ENCODE measurements at regions not wholly inside any gene's neighbourhood (a gene's known extent, or its start where the extent isn't known, plus 50 kb on each side); places are given as distances from the start of the nearest gene placed in this dataset.

DNA sequence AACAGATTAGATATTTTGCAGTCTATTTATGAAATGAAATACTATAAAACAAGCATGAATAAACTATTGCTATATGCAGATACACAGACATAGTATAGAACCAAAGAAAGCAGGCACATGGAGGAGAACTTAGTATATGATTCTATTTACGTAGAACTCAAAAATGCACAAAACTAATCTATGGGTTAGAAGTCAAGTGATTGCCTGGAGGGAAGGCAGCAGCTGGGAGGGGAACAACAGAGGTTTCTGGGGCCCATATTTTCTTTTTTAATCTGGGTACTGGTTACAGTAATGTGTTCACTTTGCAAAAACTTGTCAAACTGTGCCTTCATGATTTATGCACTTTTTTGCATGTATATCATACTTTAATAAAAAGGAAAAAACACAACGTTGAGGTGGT, 202.0 kb downstream of the BCAT1 start:
- TF ChIP-seq, protein P1, sequence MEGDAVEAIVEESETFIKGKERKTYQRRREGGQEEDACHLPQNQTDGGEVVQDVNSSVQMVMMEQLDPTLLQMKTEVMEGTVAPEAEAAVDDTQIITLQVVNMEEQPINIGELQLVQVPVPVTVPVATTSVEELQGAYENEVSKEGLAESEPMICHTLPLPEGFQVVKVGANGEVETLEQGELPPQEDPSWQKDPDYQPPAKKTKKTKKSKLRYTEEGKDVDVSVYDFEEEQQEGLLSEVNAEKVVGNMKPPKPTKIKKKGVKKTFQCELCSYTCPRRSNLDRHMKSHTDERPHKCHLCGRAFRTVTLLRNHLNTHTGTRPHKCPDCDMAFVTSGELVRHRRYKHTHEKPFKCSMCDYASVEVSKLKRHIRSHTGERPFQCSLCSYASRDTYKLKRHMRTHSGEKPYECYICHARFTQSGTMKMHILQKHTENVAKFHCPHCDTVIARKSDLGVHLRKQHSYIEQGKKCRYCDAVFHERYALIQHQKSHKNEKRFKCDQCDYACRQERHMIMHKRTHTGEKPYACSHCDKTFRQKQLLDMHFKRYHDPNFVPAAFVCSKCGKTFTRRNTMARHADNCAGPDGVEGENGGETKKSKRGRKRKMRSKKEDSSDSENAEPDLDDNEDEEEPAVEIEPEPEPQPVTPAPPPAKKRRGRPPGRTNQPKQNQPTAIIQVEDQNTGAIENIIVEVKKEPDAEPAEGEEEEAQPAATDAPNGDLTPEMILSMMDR (IDR thresholded peaks at IDR 0.05) = no peak
- TF ChIP-seq POLR2A (IDR thresholded peaks at IDR 0.05) (no peak), POLR2AphosphoS5 (IDR thresholded peaks at IDR 0.05) (no peak)

All from breast epithelium (tissue), 3 donors.